ENCODE measurements at regions not wholly inside any gene's neighbourhood (a gene's known extent, or its start where the extent isn't known, plus 50 kb on each side); places are given as distances from the start of the nearest gene placed in this dataset.

DNA sequence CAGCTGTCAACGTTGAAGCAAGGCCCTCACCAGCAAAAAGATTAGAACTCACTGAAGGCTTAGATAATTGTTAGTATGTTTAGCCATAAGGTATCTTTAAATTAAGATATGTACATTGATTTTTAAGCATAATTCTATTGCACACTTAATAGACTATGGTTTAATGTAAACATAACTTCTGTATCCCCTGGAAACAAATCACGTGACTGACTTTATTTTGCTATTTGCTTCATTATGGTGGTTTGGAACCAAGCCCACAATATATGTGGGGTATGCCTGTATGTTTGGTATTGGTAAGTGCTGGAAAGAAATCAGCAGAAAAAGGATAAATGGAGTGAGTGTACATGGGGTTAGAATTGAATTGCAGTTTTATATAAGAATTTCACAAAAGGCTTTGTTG lies 111.9 kb downstream of the NMUR2 start:
- no peak overlapping the region for H3K27ac ChIP-seq
- no peak for ATAC-seq
- no peaks in the 10 kb centered on the region for H3K9me3 ChIP-seq
- no peak for DNase-seq
- H3K36me3 ChIP-seq = no peaks in the 10 kb centered on the region
- H3K4me3 ChIP-seq = no peak overlapping the region
- no peak for TF ChIP-seq POLR2A (IDR thresholded peaks at IDR 0.05)
- TF ChIP-seq, protein P1, sequence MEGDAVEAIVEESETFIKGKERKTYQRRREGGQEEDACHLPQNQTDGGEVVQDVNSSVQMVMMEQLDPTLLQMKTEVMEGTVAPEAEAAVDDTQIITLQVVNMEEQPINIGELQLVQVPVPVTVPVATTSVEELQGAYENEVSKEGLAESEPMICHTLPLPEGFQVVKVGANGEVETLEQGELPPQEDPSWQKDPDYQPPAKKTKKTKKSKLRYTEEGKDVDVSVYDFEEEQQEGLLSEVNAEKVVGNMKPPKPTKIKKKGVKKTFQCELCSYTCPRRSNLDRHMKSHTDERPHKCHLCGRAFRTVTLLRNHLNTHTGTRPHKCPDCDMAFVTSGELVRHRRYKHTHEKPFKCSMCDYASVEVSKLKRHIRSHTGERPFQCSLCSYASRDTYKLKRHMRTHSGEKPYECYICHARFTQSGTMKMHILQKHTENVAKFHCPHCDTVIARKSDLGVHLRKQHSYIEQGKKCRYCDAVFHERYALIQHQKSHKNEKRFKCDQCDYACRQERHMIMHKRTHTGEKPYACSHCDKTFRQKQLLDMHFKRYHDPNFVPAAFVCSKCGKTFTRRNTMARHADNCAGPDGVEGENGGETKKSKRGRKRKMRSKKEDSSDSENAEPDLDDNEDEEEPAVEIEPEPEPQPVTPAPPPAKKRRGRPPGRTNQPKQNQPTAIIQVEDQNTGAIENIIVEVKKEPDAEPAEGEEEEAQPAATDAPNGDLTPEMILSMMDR (IDR thresholded peaks at IDR 0.05) = no peak
- no peaks in the 10 kb centered on the region for H3K27me3 ChIP-seq
- WGBS (ENCODE audit: insufficient coverage, low coverage, low lambda C conversion rate, missing lambda C conversion rate) = 33% methylated on average over 2 of the region's 2 CpGs
- intact Hi-C loops (cut with DNase I) = no loop called here
- peaks cover 0 to 7% (median 0%) of the 10 kb centered on the region in 4 donors for H3K4me1 ChIP-seq

DNA sequence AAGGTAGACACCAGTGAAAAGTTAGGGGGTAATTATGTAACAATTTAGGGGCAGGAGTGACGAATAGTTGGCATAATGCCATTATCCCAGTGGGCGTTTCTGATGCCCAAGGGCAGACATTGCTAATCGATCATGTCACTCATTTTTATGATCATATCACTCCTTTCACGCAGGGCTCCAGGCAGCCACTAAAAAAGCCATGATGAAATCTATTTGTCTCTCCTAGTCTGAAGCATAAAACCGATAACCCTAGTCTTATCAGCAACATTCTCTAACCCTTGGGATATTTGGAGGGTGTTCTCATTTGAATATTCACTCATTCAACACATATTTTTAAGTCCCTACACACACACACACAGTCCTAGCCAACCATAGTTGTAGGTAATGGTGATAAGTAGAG lies 114.9 kb downstream of the NMUR2 start:
- H3K27ac ChIP-seq = no peak overlapping the region
- no peak for TF ChIP-seq POLR2A (IDR thresholded peaks at IDR 0.05)
- TF ChIP-seq, protein P1 (IDR thresholded peaks at IDR 0.05) = no peak
- DNase-seq = no peak
- ATAC-seq = no peak
- no peaks in the 10 kb centered on the region for H3K36me3 ChIP-seq
- peaks cover 0 to 7% (median 0%) of the 10 kb centered on the region in 4 donors for H3K4me1 ChIP-seq
- no peaks in the 10 kb centered on the region for H3K9me3 ChIP-seq
- intact Hi-C loops (cut with DNase I) = no loop called here
- no peak overlapping the region for H3K4me3 ChIP-seq
- H3K27me3 ChIP-seq = no peaks in the 10 kb centered on the region
- 35% methylated on average over 5 of the region's 5 CpGs for WGBS (ENCODE audit: insufficient coverage, low coverage, low lambda C conversion rate, missing lambda C conversion rate)

- WGBS (ENCODE audit: insufficient coverage, low coverage, low lambda C conversion rate, missing lambda C conversion rate) = 14% methylated on average over 3 of the region's 3 CpGs
Observed at GRCh38 chr5:152288917-152289595, 116.0 kb downstream of the NMUR2 start.

GRCh38 chr5:152288499-152288898 lies 116.6 kb downstream of the NMUR2 start:
- 12% methylated on average over 3 of the region's 6 CpGs for WGBS (ENCODE audit: insufficient coverage, low coverage, low lambda C conversion rate, missing lambda C conversion rate)
- intact Hi-C loops (cut with DNase I) = no loop called here
- no peak overlapping the region for H3K27ac ChIP-seq
- H3K4me1 ChIP-seq = peaks cover 0 to 7% (median 0%) of the 10 kb centered on the region in 4 donors
- H3K36me3 ChIP-seq = no peaks in the 10 kb centered on the region
- TF ChIP-seq, protein P1 (IDR thresholded peaks at IDR 0.05) = no peak
- no peak for TF ChIP-seq POLR2A (IDR thresholded peaks at IDR 0.05)
- ATAC-seq = peak in 1 of 4 donors; percentile 19
- H3K4me3 ChIP-seq = no peak overlapping the region
- H3K27me3 ChIP-seq = no peaks in the 10 kb centered on the region
- no peak for DNase-seq
- H3K9me3 ChIP-seq = no peaks in the 10 kb centered on the region

More at GRCh38 chr5:152288917-152289595, 116.0 kb downstream of the NMUR2 start:
- Histone ChIP-seq H3K9me3 (no peaks in the 10 kb centered on the region), H3K4me3 (no peak overlapping the region), H3K27ac (no peak overlapping the region), H3K4me1 (peaks cover 0 to 7% (median 0%) of the 10 kb centered on the region in 4 donors), H3K36me3 (no peaks in the 10 kb centered on the region), H3K27me3 (no peaks in the 10 kb centered on the region)
- DNase-seq = no peak
- peak; percentile 44 to 66 (median 56) for ATAC-seq
- TF ChIP-seq, protein P1 (IDR thresholded peaks at IDR 0.05) = no peak
- TF ChIP-seq POLR2A (IDR thresholded peaks at IDR 0.05) = no peak
- intact Hi-C loops (cut with DNase I) = no loop called here

Data from right lobe of liver (tissue), 6 donors.